ENCODE measurements at regions not wholly inside any gene's neighbourhood (a gene's known extent, or its start where the extent isn't known, plus 50 kb on each side); places are given as distances from the start of the nearest gene placed in this dataset.
"Not testable (repeated sequence)": the region's sequence is repeated elsewhere in the genome, so short reads cannot be mapped to it uniquely, and the experiment has no call there.

- in situ Hi-C loops (cut with HindIII; ENCODE audit: low sequenced_read_pairs) = no loop called here
- TF ChIP-seq, protein P1, sequence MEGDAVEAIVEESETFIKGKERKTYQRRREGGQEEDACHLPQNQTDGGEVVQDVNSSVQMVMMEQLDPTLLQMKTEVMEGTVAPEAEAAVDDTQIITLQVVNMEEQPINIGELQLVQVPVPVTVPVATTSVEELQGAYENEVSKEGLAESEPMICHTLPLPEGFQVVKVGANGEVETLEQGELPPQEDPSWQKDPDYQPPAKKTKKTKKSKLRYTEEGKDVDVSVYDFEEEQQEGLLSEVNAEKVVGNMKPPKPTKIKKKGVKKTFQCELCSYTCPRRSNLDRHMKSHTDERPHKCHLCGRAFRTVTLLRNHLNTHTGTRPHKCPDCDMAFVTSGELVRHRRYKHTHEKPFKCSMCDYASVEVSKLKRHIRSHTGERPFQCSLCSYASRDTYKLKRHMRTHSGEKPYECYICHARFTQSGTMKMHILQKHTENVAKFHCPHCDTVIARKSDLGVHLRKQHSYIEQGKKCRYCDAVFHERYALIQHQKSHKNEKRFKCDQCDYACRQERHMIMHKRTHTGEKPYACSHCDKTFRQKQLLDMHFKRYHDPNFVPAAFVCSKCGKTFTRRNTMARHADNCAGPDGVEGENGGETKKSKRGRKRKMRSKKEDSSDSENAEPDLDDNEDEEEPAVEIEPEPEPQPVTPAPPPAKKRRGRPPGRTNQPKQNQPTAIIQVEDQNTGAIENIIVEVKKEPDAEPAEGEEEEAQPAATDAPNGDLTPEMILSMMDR (IDR thresholded peaks at IDR 0.05; ENCODE audit: low read depth, low read length, missing control alignments) = no peak
- DNase-seq (ENCODE audit: low read depth) = no peak
- no peak overlapping the region for H3K4me3 ChIP-seq (ENCODE audit: low read depth, low read length)
Observed at GRCh38 chr12:73529954-73530353, 1007.7 kb upstream of the ATXN7L3B start.

DNA sequence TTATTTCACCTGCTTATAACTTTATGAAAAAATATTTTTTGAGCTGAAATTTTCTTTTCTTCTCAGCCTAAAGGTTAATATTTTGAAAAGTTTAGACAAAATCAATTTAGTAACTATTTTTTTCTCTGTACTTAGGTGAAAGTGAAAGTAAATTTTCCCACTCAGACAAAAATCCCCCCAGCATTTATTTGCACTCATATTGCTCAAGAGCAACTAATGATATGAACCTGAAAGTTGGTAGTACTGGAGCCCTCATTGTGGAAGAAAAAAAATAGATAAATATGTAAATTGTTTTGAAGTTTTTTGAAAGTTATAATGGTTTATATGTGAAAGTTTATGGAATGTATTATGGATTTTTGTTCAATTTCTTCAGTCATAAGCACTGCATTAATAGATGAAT, 1005.9 kb upstream of the ATXN7L3B start:
- no peak overlapping the region for H3K4me3 ChIP-seq (ENCODE audit: low read depth, low read length)
- in situ Hi-C loops (cut with HindIII; ENCODE audit: low sequenced_read_pairs) = no loop called here
- DNase-seq (ENCODE audit: low read depth) = no peak
- TF ChIP-seq, protein P1 (IDR thresholded peaks at IDR 0.05; ENCODE audit: low read depth, low read length, missing control alignments) = no peak

GRCh38 chr12:73547421-73547820, 990.2 kb upstream of the ATXN7L3B start:
- TF ChIP-seq, protein P1 (IDR thresholded peaks at IDR 0.05; ENCODE audit: low read depth, low read length, missing control alignments) = no peak
- H3K4me3 ChIP-seq (ENCODE audit: low read depth, low read length) = no peak overlapping the region
- in situ Hi-C loops (cut with HindIII; ENCODE audit: low sequenced_read_pairs) = no loop called here
- no peak for DNase-seq (ENCODE audit: low read depth)

DNA sequence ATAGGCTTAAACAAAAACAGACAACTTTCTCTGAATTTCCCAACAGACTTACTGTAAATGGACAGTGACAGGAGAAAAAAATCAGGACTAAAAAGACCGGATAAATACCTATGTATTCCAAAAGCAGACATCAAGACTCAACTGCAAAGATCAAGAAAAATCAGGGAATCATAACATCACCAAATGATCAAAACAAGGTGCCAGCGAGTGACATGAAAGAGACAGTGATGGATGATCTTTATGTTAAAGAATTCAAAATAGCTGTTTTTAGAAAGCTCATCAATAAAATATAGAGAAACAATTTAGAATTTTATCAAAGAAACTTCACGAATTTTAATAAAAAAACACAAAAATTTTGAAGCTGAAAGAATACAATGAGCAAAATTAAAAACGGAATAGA, 952.5 kb upstream of the ATXN7L3B start:
- DNase-seq (ENCODE audit: low read depth) = no peak
- TF ChIP-seq, protein P1 (IDR thresholded peaks at IDR 0.05; ENCODE audit: low read depth, low read length, missing control alignments) = no peak
- in situ Hi-C loops (cut with HindIII; ENCODE audit: low sequenced_read_pairs) = no loop called here
- H3K4me3 ChIP-seq (ENCODE audit: low read depth, low read length) = no peak overlapping the region

GRCh38 chr12:73589220-73589619, 948.4 kb upstream of the ATXN7L3B start:
- in situ Hi-C loops (cut with HindIII; ENCODE audit: low sequenced_read_pairs) = no loop called here
- TF ChIP-seq, protein P1 (IDR thresholded peaks at IDR 0.05; ENCODE audit: low read depth, low read length, missing control alignments) = no peak

GRCh38 chr12:73598626-73599025, 939.0 kb upstream of the ATXN7L3B start:
- no peak overlapping the region for H3K4me3 ChIP-seq (ENCODE audit: low read depth, low read length)
- no peak for DNase-seq (ENCODE audit: low read depth)
- TF ChIP-seq, protein P1 (IDR thresholded peaks at IDR 0.05; ENCODE audit: low read depth, low read length, missing control alignments) = no peak
- in situ Hi-C loops (cut with HindIII; ENCODE audit: low sequenced_read_pairs) = no loop called here

More at GRCh38 chr12:73589220-73589619, 948.4 kb upstream of the ATXN7L3B start:
- no peak overlapping the region for H3K4me3 ChIP-seq (ENCODE audit: low read depth, low read length)
- no peak for DNase-seq (ENCODE audit: low read depth)

GRCh38 chr12:73599268-73599667, 938.4 kb upstream of the ATXN7L3B start:
- TF ChIP-seq, protein P1 (IDR thresholded peaks at IDR 0.05; ENCODE audit: low read depth, low read length, missing control alignments) = no peak
- no peak overlapping the region for H3K4me3 ChIP-seq (ENCODE audit: low read depth, low read length)
- DNase-seq (ENCODE audit: low read depth) = no peak
- in situ Hi-C loops (cut with HindIII; ENCODE audit: low sequenced_read_pairs) = no loop called here

- H3K4me3 ChIP-seq (ENCODE audit: low read depth, low read length); DNase-seq (ENCODE audit: low read depth); in situ Hi-C loops (cut with HindIII; ENCODE audit: low sequenced_read_pairs): not testable (repeated sequence)
Observed at GRCh38 chr12:73605925-73606324, 931.7 kb upstream of the ATXN7L3B start.
